ENCODE measurements at regions not wholly inside any gene's neighbourhood (a gene's known extent, or its start where the extent isn't known, plus 50 kb on each side); places are given as distances from the start of the nearest gene placed in this dataset.
"Not testable (repeated sequence)": the region's sequence is repeated elsewhere in the genome, so short reads cannot be mapped to it uniquely, and the experiment has no call there.

DNA sequence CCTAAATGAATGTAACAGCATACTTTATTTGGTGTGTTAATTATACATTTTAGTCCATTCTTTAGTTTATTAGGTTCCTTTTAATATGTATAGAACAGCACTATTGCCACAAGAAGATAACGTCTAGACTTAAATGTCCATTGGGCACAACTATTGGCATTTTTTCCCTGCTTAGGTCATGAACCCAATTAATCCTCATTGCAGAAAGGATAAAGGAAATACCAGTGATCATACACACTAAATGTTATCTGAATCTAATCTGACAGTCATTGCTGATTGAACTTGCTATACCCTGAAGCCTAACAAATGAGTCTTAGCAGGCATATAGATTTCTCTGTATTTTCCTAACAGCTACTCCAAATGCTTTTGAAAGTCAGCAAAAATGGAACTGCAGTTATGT lies 2250.0 kb upstream of the AGA start:
- H3K27ac Mint-ChIP-seq = no peak overlapping the region
- CTCF ChIA-PET = no interaction called here
- no peaks in the 10 kb centered on the region for H3K27me3 ChIP-seq (ENCODE audit: insufficient read depth, low read length, poor library complexity, severe bottlenecking)
- no peaks in the 10 kb centered on the region for H3K4me1 Mint-ChIP-seq
- H3K9me3 Mint-ChIP-seq = peaks cover 3 to 14% (median 7%) of the 10 kb centered on the region in 5 donors
- no peaks in the 10 kb centered on the region for H3K27me3 Mint-ChIP-seq
- no peak for DNase-seq
- H3K9me3 ChIP-seq (ENCODE audit: low read length) = no peaks in the 10 kb centered on the region
- H3K36me3 ChIP-seq (ENCODE audit: insufficient read depth, low read length) = no peaks in the 10 kb centered on the region
- no peaks in the 10 kb centered on the region for H3K36me3 Mint-ChIP-seq
- POLR2A ChIA-PET = no interaction called here
- no peak overlapping the region for H3K4me3 ChIP-seq (ENCODE audit: low read length)
- H3K27ac ChIP-seq (ENCODE audit: low read depth, low read length) = no peak overlapping the region
- H3K4me3 Mint-ChIP-seq = no peak overlapping the region
- H3K4me1 ChIP-seq (ENCODE audit: insufficient read depth, low read length) = no peaks in the 10 kb centered on the region

DNA sequence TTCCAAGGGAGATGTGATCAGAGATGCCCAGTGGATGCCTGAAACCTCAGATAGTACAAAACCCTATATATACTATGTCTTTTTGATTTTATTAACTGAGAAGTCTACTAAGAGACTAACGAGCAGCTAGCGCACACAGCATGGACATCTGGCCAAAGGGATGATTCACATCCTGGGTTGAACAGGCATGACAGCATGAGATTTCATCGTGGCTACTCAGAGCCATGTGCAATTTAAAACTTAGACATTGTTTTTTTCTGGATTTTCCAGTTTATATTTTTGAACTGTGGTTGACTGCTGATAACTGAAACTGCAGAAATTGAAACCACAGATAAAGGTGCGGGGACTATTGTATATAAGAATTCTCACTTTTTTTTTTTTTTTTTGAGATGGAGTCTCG lies 2252.9 kb upstream of the AGA start:
- ChIA-PET CTCF (no interaction called here), POLR2A (no interaction called here)
- H3K27ac Mint-ChIP-seq = no peak overlapping the region
- H3K36me3 ChIP-seq (ENCODE audit: insufficient read depth, low read length) = no peaks in the 10 kb centered on the region
- no peak overlapping the region for H3K4me3 ChIP-seq (ENCODE audit: low read length)
- no peaks in the 10 kb centered on the region for H3K36me3 Mint-ChIP-seq
- H3K27me3 ChIP-seq (ENCODE audit: insufficient read depth, low read length, poor library complexity, severe bottlenecking) = no peaks in the 10 kb centered on the region
- H3K9me3 Mint-ChIP-seq = peaks cover 3 to 20% (median 6%) of the 10 kb centered on the region in 5 donors
- H3K4me1 ChIP-seq (ENCODE audit: insufficient read depth, low read length) = no peaks in the 10 kb centered on the region
- H3K4me3 Mint-ChIP-seq = no peak overlapping the region
- H3K4me1 Mint-ChIP-seq = no peaks in the 10 kb centered on the region
- H3K9me3 ChIP-seq (ENCODE audit: low read length) = no peaks in the 10 kb centered on the region
- H3K27ac ChIP-seq (ENCODE audit: low read depth, low read length) = no peak overlapping the region
- DNase-seq = no peak
- no peaks in the 10 kb centered on the region for H3K27me3 Mint-ChIP-seq

DNA sequence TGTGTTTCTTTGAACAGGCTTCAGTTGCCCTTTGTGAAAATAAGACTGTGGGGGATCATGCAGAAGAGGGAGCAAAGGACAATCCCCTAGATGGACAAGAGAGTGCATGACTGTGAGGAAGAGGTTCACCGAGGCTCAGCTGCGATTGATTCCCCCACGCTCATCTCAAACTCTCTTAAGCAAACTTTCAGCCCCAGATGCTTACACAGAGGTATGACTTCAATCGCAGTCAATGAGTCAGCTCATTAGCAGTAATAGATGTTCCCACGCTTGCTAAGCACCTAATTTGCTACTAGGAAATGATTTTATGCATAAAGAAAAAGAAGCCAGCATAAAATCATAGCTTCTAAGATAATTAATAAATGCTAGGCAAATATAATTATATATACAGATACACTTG lies 2256.1 kb upstream of the AGA start:
- H3K27me3 ChIP-seq (ENCODE audit: insufficient read depth, low read length, poor library complexity, severe bottlenecking) = no peaks in the 10 kb centered on the region
- Mint-ChIP-seq H3K9me3 (peaks cover 0 to 22% (median 6%) of the 10 kb centered on the region in 5 donors), H3K27ac (no peak overlapping the region), H3K27me3 (no peaks in the 10 kb centered on the region), H3K4me3 (no peak overlapping the region), H3K4me1 (no peaks in the 10 kb centered on the region), H3K36me3 (no peaks in the 10 kb centered on the region)
- CTCF ChIA-PET = no interaction called here
- H3K4me1 ChIP-seq (ENCODE audit: insufficient read depth, low read length) = no peaks in the 10 kb centered on the region
- H3K36me3 ChIP-seq (ENCODE audit: insufficient read depth, low read length) = no peaks in the 10 kb centered on the region
- POLR2A ChIA-PET = no interaction called here
- DNase-seq = no peak
- H3K27ac ChIP-seq (ENCODE audit: low read depth, low read length) = no peak overlapping the region
- no peaks in the 10 kb centered on the region for H3K9me3 ChIP-seq (ENCODE audit: low read length)
- H3K4me3 ChIP-seq (ENCODE audit: low read length) = no peak overlapping the region

GRCh38 chr4:179709961-179710624 lies 2267.9 kb upstream of the AGA start:
- DNase-seq = no peak
- CTCF ChIA-PET = no interaction called here
- Histone ChIP-seq H3K9me3 (ENCODE audit: low read length) (no peaks in the 10 kb centered on the region), H3K4me3 (ENCODE audit: low read length) (no peak overlapping the region), H3K36me3 (ENCODE audit: insufficient read depth, low read length) (no peaks in the 10 kb centered on the region), H3K27ac (ENCODE audit: low read depth, low read length) (no peak overlapping the region), H3K27me3 (ENCODE audit: insufficient read depth, low read length, poor library complexity, severe bottlenecking) (no peaks in the 10 kb centered on the region), H3K4me1 (ENCODE audit: insufficient read depth, low read length) (no peaks in the 10 kb centered on the region)
- Mint-ChIP-seq H3K4me3 (no peak overlapping the region), H3K27ac (no peak overlapping the region), H3K9me3 (peaks cover 2 to 18% (median 7%) of the 10 kb centered on the region in 5 donors), H3K36me3 (no peaks in the 10 kb centered on the region), H3K4me1 (no peaks in the 10 kb centered on the region), H3K27me3 (peaks cover 0 to 2% of the 10 kb centered on the region in 2 donors)
- POLR2A ChIA-PET = no interaction called here

DNA sequence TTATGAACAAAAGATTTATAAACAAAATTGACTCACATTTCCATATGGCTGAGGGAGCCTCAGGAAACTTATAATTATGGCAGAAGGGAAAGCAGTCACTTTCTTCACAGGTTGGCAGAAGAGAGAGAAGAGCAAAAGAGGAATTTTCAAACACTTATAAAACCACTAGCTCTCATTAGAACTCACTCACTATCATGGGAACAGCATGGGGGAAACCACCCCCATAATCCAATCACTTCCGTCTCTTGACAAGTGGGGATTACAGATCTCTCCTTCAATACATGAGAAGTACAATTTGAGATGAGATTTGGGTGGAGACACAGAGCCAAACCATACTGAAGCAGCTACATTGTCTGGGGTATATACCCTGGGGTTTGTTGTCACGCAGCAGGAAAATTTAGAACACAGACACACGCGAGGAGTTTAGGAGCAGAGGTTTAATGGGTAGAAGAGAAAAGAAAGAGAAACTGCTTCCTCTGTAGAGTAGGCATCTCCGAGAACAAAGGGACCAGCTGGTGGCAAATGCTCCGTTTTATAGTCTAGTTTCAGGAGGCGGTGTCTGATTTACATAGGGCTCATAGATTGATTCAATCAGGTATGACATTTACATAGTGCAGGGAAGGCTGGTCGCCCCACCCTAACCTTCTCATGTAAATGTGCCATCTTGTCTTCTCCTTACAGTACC lies 2277.7 kb upstream of the AGA start:
- Histone ChIP-seq H3K36me3 (ENCODE audit: insufficient read depth, low read length) (no peaks in the 10 kb centered on the region), H3K27ac (ENCODE audit: low read depth, low read length) (no peak overlapping the region), H3K9me3 (ENCODE audit: low read length) (no peaks in the 10 kb centered on the region), H3K4me3 (ENCODE audit: low read length) (no peak overlapping the region), H3K27me3 (ENCODE audit: insufficient read depth, low read length, poor library complexity, severe bottlenecking) (no peaks in the 10 kb centered on the region), H3K4me1 (ENCODE audit: insufficient read depth, low read length) (no peaks in the 10 kb centered on the region)
- ChIA-PET CTCF (no interaction called here), POLR2A (no interaction called here)
- Mint-ChIP-seq H3K27me3 (no peaks in the 10 kb centered on the region), H3K27ac (no peak overlapping the region), H3K36me3 (no peaks in the 10 kb centered on the region), H3K4me3 (no peak overlapping the region), H3K9me3 (peaks cover 5 to 30% (median 15%) of the 10 kb centered on the region in 5 donors), H3K4me1 (no peaks in the 10 kb centered on the region)
- DNase-seq = no peak

GRCh38 chr4:179726491-179726890 lies 2284.3 kb upstream of the AGA start:
- H3K27me3 ChIP-seq (ENCODE audit: insufficient read depth, low read length, poor library complexity, severe bottlenecking); H3K27ac Mint-ChIP-seq; H3K36me3 ChIP-seq (ENCODE audit: insufficient read depth, low read length); H3K4me3 ChIP-seq (ENCODE audit: low read length); H3K4me3 Mint-ChIP-seq; H3K27ac ChIP-seq (ENCODE audit: low read depth, low read length); DNase-seq; H3K9me3 ChIP-seq (ENCODE audit: low read length); H3K36me3 Mint-ChIP-seq; CTCF ChIA-PET; H3K4me1 ChIP-seq (ENCODE audit: insufficient read depth, low read length); H3K4me1 Mint-ChIP-seq; POLR2A ChIA-PET; H3K27me3 Mint-ChIP-seq: not testable (repeated sequence)
- H3K9me3 Mint-ChIP-seq = peaks cover 3 to 26% (median 21%) of the 10 kb centered on the region in 5 donors

- H3K27ac ChIP-seq (ENCODE audit: low read depth, low read length) = no peak overlapping the region
- no peaks in the 10 kb centered on the region for H3K4me1 ChIP-seq (ENCODE audit: insufficient read depth, low read length)
- ChIA-PET POLR2A (no interaction called here), CTCF (no interaction called here)
- Mint-ChIP-seq H3K4me1 (no peaks in the 10 kb centered on the region), H3K4me3 (no peak overlapping the region), H3K27ac (no peak overlapping the region), H3K27me3 (peaks cover 0 to 2% of the 10 kb centered on the region in 2 donors), H3K9me3 (peaks cover 3 to 19% (median 11%) of the 10 kb centered on the region in 5 donors), H3K36me3 (no peaks in the 10 kb centered on the region)
- no peak for DNase-seq
- H3K36me3 ChIP-seq (ENCODE audit: insufficient read depth, low read length) = no peaks in the 10 kb centered on the region
- no peaks in the 10 kb centered on the region for H3K9me3 ChIP-seq (ENCODE audit: low read length)
- H3K27me3 ChIP-seq (ENCODE audit: insufficient read depth, low read length, poor library complexity, severe bottlenecking) = no peaks in the 10 kb centered on the region
- no peak overlapping the region for H3K4me3 ChIP-seq (ENCODE audit: low read length)
These were observed 2286.1 kb upstream of the AGA start for GRCh38 chr4:179728305-179728704.

DNA sequence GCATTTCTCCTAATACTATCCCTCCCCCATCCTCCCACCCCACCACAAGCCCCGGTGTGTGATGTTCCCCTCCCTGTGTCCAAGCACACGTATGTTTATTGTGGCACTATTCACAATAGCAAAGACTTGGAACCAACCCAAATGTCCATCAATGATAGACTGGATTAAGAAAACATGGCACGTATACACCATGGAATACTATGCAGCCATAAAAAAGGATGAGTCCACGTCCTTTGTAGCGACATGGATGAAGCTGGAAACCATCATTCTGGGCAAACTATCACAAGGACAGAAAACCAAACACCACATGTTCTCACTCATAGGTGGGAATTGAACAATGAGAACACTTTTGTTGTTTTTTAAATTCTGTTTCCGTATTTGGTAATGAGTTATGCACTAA lies 2294.6 kb upstream of the AGA start:
- POLR2A ChIA-PET; DNase-seq; H3K4me3 Mint-ChIP-seq; H3K27me3 ChIP-seq (ENCODE audit: insufficient read depth, low read length, poor library complexity, severe bottlenecking); H3K27ac ChIP-seq (ENCODE audit: low read depth, low read length); H3K36me3 Mint-ChIP-seq; H3K27me3 Mint-ChIP-seq; H3K27ac Mint-ChIP-seq; H3K4me3 ChIP-seq (ENCODE audit: low read length); H3K4me1 Mint-ChIP-seq; H3K4me1 ChIP-seq (ENCODE audit: insufficient read depth, low read length); CTCF ChIA-PET; H3K36me3 ChIP-seq (ENCODE audit: insufficient read depth, low read length); H3K9me3 ChIP-seq (ENCODE audit: low read length): not testable (repeated sequence)
- peaks cover 4 to 12% (median 10%) of the 10 kb centered on the region in 5 donors for H3K9me3 Mint-ChIP-seq
